Spleen (tissue), 7 donors: ENCODE measurements at regions not wholly inside any gene's neighbourhood (a gene's known extent, or its start where the extent isn't known, plus 50 kb on each side); places are given as distances from the start of the nearest gene placed in this dataset.

Experiments used
- CTCF ChIP-seq, 11 experiments: fragments of 200-600 bp in 7 of 11; fragments of 450-650 bp in 4 of 11; sonication (generic) in 4 of 11; IDR thresholded peaks in 8 of 11; conservative IDR thresholded peaks in 3 of 11; 1 replicate in 7 of 11; 2 replicates in 4 of 11; pipeline versions ENCODE4 v1.4.0 to v1.8.0; 2016 to 2021; ENCODE audit warnings: antibody characterized with exemption in 11 of 11, inconsistent platforms in 4 of 11, mild to moderate bottlenecking in 1 of 11
- POLR2A ChIP-seq, 3 donors: fragments of 450-650 bp; IDR thresholded peaks; one replicate each; pipeline ENCODE4 v1.5.1; 2017; ENCODE audit warnings: antibody characterized with exemption in 3 of 3, mild to moderate bottlenecking in 1 of 3
- POLR2AphosphoS5 ChIP-seq, 3 donors: sonication (generic); formaldehyde crosslinking; IDR thresholded peaks; one replicate each; pipeline ENCODE4 v1.5.1; 2017; ENCODE audit warnings: antibody characterized with exemption in 3 of 3
- donor health status: DM: no; HTN: no; CAD: no; lungs with moderate emphysema.
- donor health status: DM: no; HTN: no; CAD: no.
- donor health status: DM: no; HTN: no; CAD: no.

GRCh38 chr9:100731557-100731956 lies 153.7 kb downstream of the CAVIN4 start:
- no peak for TF ChIP-seq CTCF (IDR thresholded peaks at IDR 0.05 in 8 of 11, conservative IDR thresholded peaks at IDR 0.05 in 3 of 11)
- no peak for TF ChIP-seq POLR2A (IDR thresholded peaks at IDR 0.05)
- TF ChIP-seq POLR2AphosphoS5 (IDR thresholded peaks at IDR 0.05): no peak
